Heart left ventricle (tissue), 13 donors: ENCODE measurements at regions not wholly inside any gene's neighbourhood (a gene's known extent, or its start where the extent isn't known, plus 50 kb on each side); places are given as distances from the start of the nearest gene placed in this dataset.

Source experiments
- POLR2A ChIP-seq, 2 donors: fragments of 450-650 bp; IDR thresholded peaks; one replicate each; pipeline ENCODE4 v1.6.1; 2017; ENCODE audit warnings: antibody characterized with exemption in 2 of 2, mild to moderate bottlenecking in 2 of 2, moderate library complexity in 2 of 2
- TF ChIP-seq, protein P1 (sequence below), 12 donors: fragments of 200-600 bp; sonication (generic) in 4 of 12; IDR thresholded peaks; one replicate each; pipeline versions ENCODE4 v1.5.0 to v1.8.0; 2018 to 2022; ENCODE audit warnings: antibody characterized with exemption in 12 of 12, mild to moderate bottlenecking in 5 of 12
- donor health status: ischemic (EF 13 %, LVEDD 7.1; RV severe dilation, severe dysfunction).
- donor health status: DM: no; HTN: yes; CAD: no.
- donor health status: DM: no; HTN: no; CAD: no.
- donor health status: ischemic (EF 25% LVEDD 6.9; RV normal size, moderate dysfunction).
- donor health status: ischemic (EF 25% LVEDD 5.7; RV mildly dilated, moderate dysfunction).
- donor health status: ischemic (EF 35%, LVEDD 5.7; RV mildly dilated, moderate dysfunction).
- donor health status: nonischemic (EF 11% LVEDD 7.7; RV severe dilation, severe dysfunction).
- donor health status: DM: yes; HTN: yes; CAD: no.
- donor health status: PGD.
- donor health status: ischemic (EF 29% LVEDD 5.4; RV normal size, mild dysfunction).
- donor health status: nonischemic (EF 23%, LVEDD 6.1; RV moderate dilation, normal function).

DNA sequence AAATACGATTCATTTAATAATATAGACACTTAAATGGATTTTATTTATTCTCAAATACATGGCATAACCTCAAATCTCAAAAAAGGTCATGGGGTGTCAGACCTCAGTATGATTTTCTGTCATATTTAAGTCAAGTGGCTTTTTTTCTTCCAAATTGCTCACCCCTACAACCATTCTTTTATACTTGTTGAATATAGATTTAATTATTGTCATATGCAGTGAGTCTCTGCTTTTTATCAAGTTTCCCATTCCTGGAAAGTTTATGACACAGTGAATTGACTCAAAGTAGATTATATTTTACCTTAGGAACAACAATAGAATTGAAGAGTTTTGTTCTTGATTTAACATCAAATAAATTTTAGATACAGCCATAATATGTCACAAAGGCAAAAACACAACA lies 59.5 kb upstream of the IRF2BP2 start:
- TF ChIP-seq POLR2A (IDR thresholded peaks at IDR 0.05), result no peak
- TF ChIP-seq, protein P1, sequence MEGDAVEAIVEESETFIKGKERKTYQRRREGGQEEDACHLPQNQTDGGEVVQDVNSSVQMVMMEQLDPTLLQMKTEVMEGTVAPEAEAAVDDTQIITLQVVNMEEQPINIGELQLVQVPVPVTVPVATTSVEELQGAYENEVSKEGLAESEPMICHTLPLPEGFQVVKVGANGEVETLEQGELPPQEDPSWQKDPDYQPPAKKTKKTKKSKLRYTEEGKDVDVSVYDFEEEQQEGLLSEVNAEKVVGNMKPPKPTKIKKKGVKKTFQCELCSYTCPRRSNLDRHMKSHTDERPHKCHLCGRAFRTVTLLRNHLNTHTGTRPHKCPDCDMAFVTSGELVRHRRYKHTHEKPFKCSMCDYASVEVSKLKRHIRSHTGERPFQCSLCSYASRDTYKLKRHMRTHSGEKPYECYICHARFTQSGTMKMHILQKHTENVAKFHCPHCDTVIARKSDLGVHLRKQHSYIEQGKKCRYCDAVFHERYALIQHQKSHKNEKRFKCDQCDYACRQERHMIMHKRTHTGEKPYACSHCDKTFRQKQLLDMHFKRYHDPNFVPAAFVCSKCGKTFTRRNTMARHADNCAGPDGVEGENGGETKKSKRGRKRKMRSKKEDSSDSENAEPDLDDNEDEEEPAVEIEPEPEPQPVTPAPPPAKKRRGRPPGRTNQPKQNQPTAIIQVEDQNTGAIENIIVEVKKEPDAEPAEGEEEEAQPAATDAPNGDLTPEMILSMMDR (IDR thresholded peaks at IDR 0.05), result no peak
